Endothelial cell (in vitro differentiated cells): ENCODE measurements at regions not wholly inside any gene's neighbourhood (a gene's known extent, or its start where the extent isn't known, plus 50 kb on each side); places are given as distances from the start of the nearest gene placed in this dataset.

Source experiments
- DNase-seq: peaks from one replicate; pipeline ENCODE4 v3.0.0; 2021; ENCODE audit warnings: low spot score
- H3K27ac Mint-ChIP-seq: one replicate; pipeline ENCODE4 v1.8.0; 2021; ENCODE audit warnings: mixed read lengths, inconsistent platforms; ENCODE audit not compliant: unreplicated experiment
- H3K27me3 Mint-ChIP-seq: one replicate; pipeline ENCODE4 v1.8.0; 2021; ENCODE audit warnings: mild to moderate bottlenecking, moderate library complexity, mixed read lengths, inconsistent platforms; ENCODE audit not compliant: unreplicated experiment
- H3K36me3 Mint-ChIP-seq: one replicate; pipeline ENCODE4 v1.8.0; 2021; ENCODE audit warnings: mild to moderate bottlenecking, low read depth, mixed read lengths, inconsistent platforms; ENCODE audit not compliant: unreplicated experiment
- H3K4me1 Mint-ChIP-seq: one replicate; pipeline ENCODE4 v1.8.0; 2021; ENCODE audit warnings: mild to moderate bottlenecking, mixed read lengths, inconsistent platforms; ENCODE audit not compliant: unreplicated experiment
- H3K4me3 Mint-ChIP-seq: one replicate; pipeline ENCODE4 v1.8.0; 2021; ENCODE audit warnings: mild to moderate bottlenecking, mixed read lengths, inconsistent platforms; ENCODE audit not compliant: unreplicated experiment
- H3K9me3 Mint-ChIP-seq: one replicate; pipeline ENCODE4 v1.8.0; 2021; ENCODE audit warnings: mixed read lengths, inconsistent platforms; ENCODE audit not compliant: unreplicated experiment
- CTCF ChIP-seq: fragments of 200-600 bp; sonication (generic); IDR thresholded peaks from one replicate; pipeline ENCODE4 v1.5.0; 2021; ENCODE audit warnings: antibody characterized with exemption; ENCODE audit not compliant: unreplicated experiment

GRCh38 chr10:123287594-123288247 is 133.5 kb downstream of the BUB3 start:
- Mint-ChIP-seq H3K9me3 (no peaks in the 10 kb centered on the region), H3K36me3 (no peaks in the 10 kb centered on the region), H3K27ac (no peak overlapping the region), H3K4me3 (no peak overlapping the region), H3K27me3 (peaks cover 2% of the 10 kb centered on the region), H3K4me1 (no peaks in the 10 kb centered on the region)
- no peak for TF ChIP-seq CTCF
- DNase-seq = no peak

GRCh38 chr10:123289432-123289831 is 135.2 kb downstream of the BUB3 start:
- H3K27me3 Mint-ChIP-seq = peaks cover 2% of the 10 kb centered on the region
- H3K4me1 Mint-ChIP-seq = no peaks in the 10 kb centered on the region
- TF ChIP-seq CTCF = no peak
- no peak overlapping the region for H3K27ac Mint-ChIP-seq
- no peak overlapping the region for H3K4me3 Mint-ChIP-seq
- H3K36me3 Mint-ChIP-seq = no peaks in the 10 kb centered on the region
- H3K9me3 Mint-ChIP-seq = no peaks in the 10 kb centered on the region
- no peak for DNase-seq

GRCh38 chr10:123294109-123294508 is 139.9 kb downstream of the BUB3 start:
- no peaks in the 10 kb centered on the region for H3K4me1 Mint-ChIP-seq
- no peak for TF ChIP-seq CTCF
- H3K36me3 Mint-ChIP-seq = no peaks in the 10 kb centered on the region
- H3K9me3 Mint-ChIP-seq = no peaks in the 10 kb centered on the region
- no peak overlapping the region for H3K4me3 Mint-ChIP-seq
- DNase-seq = no peak
- H3K27ac Mint-ChIP-seq = no peak overlapping the region
- no peaks in the 10 kb centered on the region for H3K27me3 Mint-ChIP-seq

- Mint-ChIP-seq H3K4me1 (no peaks in the 10 kb centered on the region), H3K36me3 (no peaks in the 10 kb centered on the region), H3K27ac (no peak overlapping the region), H3K4me3 (no peak overlapping the region), H3K27me3 (no peaks in the 10 kb centered on the region), H3K9me3 (no peaks in the 10 kb centered on the region)
- no peak for DNase-seq
- TF ChIP-seq CTCF = no peak
Observed at GRCh38 chr10:123294886-123295285, 140.7 kb downstream of the BUB3 start.

- H3K27me3 Mint-ChIP-seq = no peaks in the 10 kb centered on the region
- no peak overlapping the region for H3K27ac Mint-ChIP-seq
Observed at GRCh38 chr10:123295644-123296043, 141.4 kb downstream of the BUB3 start.

More at GRCh38 chr10:123295644-123296043, 141.4 kb downstream of the BUB3 start:
- DNase-seq = no peak
- no peaks in the 10 kb centered on the region for H3K9me3 Mint-ChIP-seq
- H3K36me3 Mint-ChIP-seq = no peaks in the 10 kb centered on the region
- no peak for TF ChIP-seq CTCF
- no peak overlapping the region for H3K4me3 Mint-ChIP-seq
- no peaks in the 10 kb centered on the region for H3K4me1 Mint-ChIP-seq
